HG02610 (cell line): ENCODE measurements at regions not wholly inside any gene's neighbourhood (a gene's known extent, or its start where the extent isn't known, plus 50 kb on each side); places are given as distances from the start of the nearest gene placed in this dataset.

ENCODE experiments used
- ATAC-seq: cut with Tn5 transposase; IDR thresholded peaks from one replicate; pipeline ENCODE4 v1.9.1; 2021; ENCODE audit warnings: mild to moderate bottlenecking, moderate library complexity; ENCODE audit not compliant: unreplicated experiment

- ATAC-seq, result no peak
Observed at GRCh38 chr15:37773111-37773860, 161.2 kb upstream of the TMCO5A start.

- ATAC-seq, result no peak
Observed at GRCh38 chr15:37774961-37775360, 159.5 kb upstream of the TMCO5A start.

GRCh38 chr15:37777006-37777405 is 157.4 kb upstream of the TMCO5A start:
- ATAC-seq, result no peak

GRCh38 chr15:37783290-37783689 is 151.2 kb upstream of the TMCO5A start:
- ATAC-seq, result no peak

GRCh38 chr15:37788330-37788729 is 146.1 kb upstream of the TMCO5A start:
- ATAC-seq, result no peak

GRCh38 chr15:37788767-37789396 is 145.6 kb upstream of the TMCO5A start:
- no peak for ATAC-seq

- ATAC-seq, result no peak
Observed at GRCh38 chr15:37789397-37789786, 145.0 kb upstream of the TMCO5A start.

- ATAC-seq, result no peak
Observed at GRCh38 chr15:37789881-37790280, 144.6 kb upstream of the TMCO5A start.

GRCh38 chr15:37791693-37792092 is 142.7 kb upstream of the TMCO5A start:
- ATAC-seq, result no peak

- no peak for ATAC-seq
Observed at GRCh38 chr15:37792351-37792750, 142.1 kb upstream of the TMCO5A start.

- no peak for ATAC-seq
Observed at GRCh38 chr15:37793851-37794250, 140.6 kb upstream of the TMCO5A start.

- no peak for ATAC-seq
Observed at GRCh38 chr15:37794947-37795346, 139.5 kb upstream of the TMCO5A start.

GRCh38 chr15:37801529-37801928 is 132.9 kb upstream of the TMCO5A start:
- ATAC-seq, result no peak

GRCh38 chr15:37806808-37807207 is 127.6 kb upstream of the TMCO5A start:
- no peak for ATAC-seq

GRCh38 chr15:37810381-37810780 is 124.1 kb upstream of the TMCO5A start:
- no peak for ATAC-seq

- ATAC-seq, result no peak
Observed at GRCh38 chr15:37813306-37813705, 121.1 kb upstream of the TMCO5A start.

GRCh38 chr15:37814847-37815515 is 119.5 kb upstream of the TMCO5A start:
- no peak for ATAC-seq

- no peak for ATAC-seq
Observed at GRCh38 chr15:37818152-37818677, 116.2 kb upstream of the TMCO5A start.

GRCh38 chr15:37819191-37819590 is 115.2 kb upstream of the TMCO5A start:
- no peak for ATAC-seq

- no peak for ATAC-seq
Observed at GRCh38 chr15:37820380-37821128, 113.9 kb upstream of the TMCO5A start.

GRCh38 chr15:37823601-37824275 is 110.7 kb upstream of the TMCO5A start:
- ATAC-seq, result no peak
